Mesothelial cell of epicardium (in vitro differentiated cells): ENCODE measurements at regions not wholly inside any gene's neighbourhood (a gene's known extent, or its start where the extent isn't known, plus 50 kb on each side); places are given as distances from the start of the nearest gene placed in this dataset.

Source experiments
- DNase-seq, 2 experiments: peaks; one replicate each; pipeline ENCODE4 v3.0.0; 2021; ENCODE audit warnings: low spot score in 2 of 2; ENCODE audit not compliant: unreplicated experiment in 2 of 2
- H3K27ac Mint-ChIP-seq: 2 replicates; pipeline ENCODE4 v1.8.0; 2021; ENCODE audit warnings: mixed read lengths
- H3K27me3 Mint-ChIP-seq: 2 replicates; pipeline ENCODE4 v1.8.0; 2021; ENCODE audit warnings: low read depth, mixed read lengths
- H3K36me3 Mint-ChIP-seq: 2 replicates; pipeline ENCODE4 v1.8.0; 2021; ENCODE audit warnings: mixed read lengths
- H3K4me1 Mint-ChIP-seq: 2 replicates; pipeline ENCODE4 v1.8.0; 2021; ENCODE audit warnings: mixed read lengths
- H3K4me3 Mint-ChIP-seq: 2 replicates; pipeline ENCODE4 v1.8.0; 2021; ENCODE audit warnings: mild to moderate bottlenecking, moderate library complexity, mixed read lengths
- H3K9me3 Mint-ChIP-seq: 2 replicates; pipeline ENCODE4 v1.8.0; 2021; ENCODE audit warnings: mixed read lengths
- TF ChIP-seq, protein P1 (sequence below): fragments of 200-600 bp; sonication (generic); IDR thresholded peaks from one replicate; pipeline ENCODE4 v1.5.0; 2021; ENCODE audit warnings: antibody characterized with exemption; ENCODE audit not compliant: unreplicated experiment

DNA sequence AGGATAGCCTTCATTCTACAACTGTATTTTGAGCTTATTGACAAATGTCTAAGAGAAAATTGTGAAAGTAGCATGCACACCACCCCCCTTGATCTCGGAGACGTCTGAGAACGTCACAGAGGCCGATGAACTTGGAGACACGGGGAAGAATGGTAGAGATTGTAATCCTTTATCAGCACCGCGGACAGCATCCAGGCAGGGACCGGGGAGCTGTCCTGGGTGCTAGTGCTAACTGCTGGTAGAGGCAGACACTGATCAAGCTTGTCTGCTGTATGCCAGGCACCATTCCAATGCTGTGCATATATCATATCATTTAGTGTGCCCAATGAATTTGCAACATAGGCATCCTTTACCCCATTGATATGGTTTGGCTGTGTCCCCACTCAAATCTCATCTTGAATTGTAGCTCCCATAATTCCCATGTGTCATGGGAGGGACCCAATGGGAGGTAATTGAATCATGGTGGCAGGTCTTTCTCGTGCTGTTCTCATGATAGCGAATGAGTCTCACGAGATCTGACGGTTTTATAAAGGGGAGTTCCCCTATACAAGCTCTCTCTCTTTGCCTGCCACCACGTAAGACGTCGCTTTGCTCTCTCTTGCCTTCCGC lies 98.8 kb downstream of the LHX2 start:
- TF ChIP-seq, protein P1, sequence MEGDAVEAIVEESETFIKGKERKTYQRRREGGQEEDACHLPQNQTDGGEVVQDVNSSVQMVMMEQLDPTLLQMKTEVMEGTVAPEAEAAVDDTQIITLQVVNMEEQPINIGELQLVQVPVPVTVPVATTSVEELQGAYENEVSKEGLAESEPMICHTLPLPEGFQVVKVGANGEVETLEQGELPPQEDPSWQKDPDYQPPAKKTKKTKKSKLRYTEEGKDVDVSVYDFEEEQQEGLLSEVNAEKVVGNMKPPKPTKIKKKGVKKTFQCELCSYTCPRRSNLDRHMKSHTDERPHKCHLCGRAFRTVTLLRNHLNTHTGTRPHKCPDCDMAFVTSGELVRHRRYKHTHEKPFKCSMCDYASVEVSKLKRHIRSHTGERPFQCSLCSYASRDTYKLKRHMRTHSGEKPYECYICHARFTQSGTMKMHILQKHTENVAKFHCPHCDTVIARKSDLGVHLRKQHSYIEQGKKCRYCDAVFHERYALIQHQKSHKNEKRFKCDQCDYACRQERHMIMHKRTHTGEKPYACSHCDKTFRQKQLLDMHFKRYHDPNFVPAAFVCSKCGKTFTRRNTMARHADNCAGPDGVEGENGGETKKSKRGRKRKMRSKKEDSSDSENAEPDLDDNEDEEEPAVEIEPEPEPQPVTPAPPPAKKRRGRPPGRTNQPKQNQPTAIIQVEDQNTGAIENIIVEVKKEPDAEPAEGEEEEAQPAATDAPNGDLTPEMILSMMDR: no peak
- Mint-ChIP-seq H3K27ac (no peak overlapping the region), H3K27me3 (peaks cover 42% of the 10 kb centered on the region), H3K4me3 (no peak overlapping the region), H3K4me1 (no peaks in the 10 kb centered on the region), H3K36me3 (no peaks in the 10 kb centered on the region), H3K9me3 (no peaks in the 10 kb centered on the region)
- DNase-seq: peak; percentile 71 to 87

DNA sequence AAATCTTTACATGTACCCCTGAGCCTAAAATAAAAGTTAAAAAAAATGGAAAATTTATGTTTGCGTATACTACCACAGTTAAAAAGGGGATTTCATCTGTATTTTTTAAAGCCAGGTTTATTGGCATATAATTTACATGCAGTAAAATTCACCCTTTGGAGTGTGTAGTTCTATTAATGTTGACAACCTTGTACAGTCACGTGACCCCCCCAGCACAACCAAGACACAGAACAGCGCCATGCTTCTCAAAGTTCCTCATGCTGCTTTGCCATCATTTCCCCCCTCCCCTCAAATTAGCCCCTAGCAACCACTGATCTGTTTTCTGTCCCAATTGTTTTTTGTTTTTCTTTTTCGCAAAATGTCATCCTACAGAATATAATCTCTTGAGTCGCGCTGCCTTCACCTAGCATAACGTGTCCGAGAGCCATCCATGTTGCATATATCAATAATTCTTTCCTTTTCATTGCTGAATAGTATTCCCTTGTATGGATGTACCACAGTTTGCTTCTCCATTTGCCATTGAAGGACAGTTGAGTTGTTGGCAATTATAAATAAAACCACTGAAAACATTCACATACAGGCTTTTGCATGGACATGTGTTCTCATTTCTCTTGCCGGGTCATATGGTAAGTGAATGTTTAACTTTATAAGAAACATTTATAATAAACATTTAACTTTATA lies 105.3 kb downstream of the LHX2 start:
- H3K36me3 Mint-ChIP-seq: no peaks in the 10 kb centered on the region
- TF ChIP-seq, protein P1: no peak
- no peak overlapping the region for H3K27ac Mint-ChIP-seq
- peaks cover 6% of the 10 kb centered on the region for H3K9me3 Mint-ChIP-seq
- peaks cover 21% of the 10 kb centered on the region for H3K27me3 Mint-ChIP-seq
- no peak for DNase-seq
- no peak overlapping the region for H3K4me3 Mint-ChIP-seq
- H3K4me1 Mint-ChIP-seq: no peaks in the 10 kb centered on the region

DNA sequence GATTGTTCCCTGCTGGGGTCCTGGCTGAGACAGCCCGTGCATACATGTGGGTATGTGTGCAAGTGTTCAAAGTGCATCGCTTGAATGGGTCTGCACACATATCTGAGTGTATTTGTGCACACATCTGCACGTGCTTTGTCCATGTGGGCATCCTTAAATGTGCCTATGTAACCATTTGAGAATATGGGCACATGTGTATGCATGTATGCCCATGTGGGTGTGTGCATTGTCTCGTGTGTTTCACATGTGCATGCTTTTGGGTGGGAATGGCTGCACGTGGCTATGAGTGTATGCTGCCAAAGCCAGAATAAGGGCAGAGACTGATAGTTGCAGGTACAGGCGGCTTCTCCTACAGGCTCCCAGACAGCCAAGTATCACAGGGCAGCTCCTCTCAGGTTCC lies 107.3 kb downstream of the LHX2 start:
- Mint-ChIP-seq H3K27ac (no peak overlapping the region), H3K36me3 (no peaks in the 10 kb centered on the region), H3K27me3 (peaks cover 17% of the 10 kb centered on the region), H3K4me1 (no peaks in the 10 kb centered on the region), H3K9me3 (peaks cover 6% of the 10 kb centered on the region), H3K4me3 (no peak overlapping the region)
- TF ChIP-seq, protein P1: no peak
- no peak for DNase-seq

DNA sequence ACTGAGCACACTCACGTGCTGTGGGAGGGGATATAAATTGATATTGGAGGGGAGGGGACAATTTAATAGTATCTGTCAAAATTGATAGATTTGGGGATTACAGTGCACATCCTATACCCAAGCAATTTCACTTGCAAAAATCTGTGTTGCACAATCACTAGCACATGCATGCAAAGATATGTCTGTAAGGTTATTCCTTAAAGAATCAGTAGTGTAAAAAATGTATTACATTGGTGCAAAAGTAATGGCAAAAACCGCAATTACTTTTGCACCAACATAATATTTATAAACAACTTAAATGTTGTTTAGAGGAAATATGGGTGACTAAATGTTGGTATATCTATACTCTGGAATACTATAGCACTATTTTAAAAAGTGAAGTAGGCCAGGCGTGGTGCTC lies 108.7 kb downstream of the LHX2 start:
- Mint-ChIP-seq H3K4me3 (no peak overlapping the region), H3K9me3 (peaks cover 6% of the 10 kb centered on the region), H3K27ac (no peak overlapping the region), H3K4me1 (no peaks in the 10 kb centered on the region), H3K36me3 (no peaks in the 10 kb centered on the region), H3K27me3 (peaks cover 15% of the 10 kb centered on the region)
- no peak for DNase-seq
- TF ChIP-seq, protein P1: no peak

DNA sequence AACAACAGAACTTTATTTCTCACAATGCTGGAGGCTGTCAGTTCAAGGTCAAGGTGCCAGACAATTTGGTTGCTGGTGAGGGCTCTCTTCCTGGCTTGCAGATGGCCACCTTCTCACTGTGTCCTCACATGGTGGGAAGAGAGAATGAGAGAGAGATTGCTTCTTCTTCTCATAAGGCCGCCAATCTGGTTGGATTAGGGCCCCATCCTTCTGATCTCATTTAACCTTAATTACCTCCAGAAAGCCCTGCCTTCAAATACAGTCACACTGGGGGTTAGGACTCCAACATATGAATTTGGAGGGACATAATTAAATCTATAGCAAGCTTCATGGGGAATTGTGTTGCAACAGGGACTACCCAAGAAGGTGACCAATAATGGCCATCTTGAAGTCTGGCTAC lies 110.2 kb downstream of the LHX2 start:
- no peaks in the 10 kb centered on the region for H3K36me3 Mint-ChIP-seq
- H3K27ac Mint-ChIP-seq: no peak overlapping the region
- no peak overlapping the region for H3K4me3 Mint-ChIP-seq
- H3K27me3 Mint-ChIP-seq: peaks cover 15% of the 10 kb centered on the region
- TF ChIP-seq, protein P1: no peak
- H3K4me1 Mint-ChIP-seq: no peaks in the 10 kb centered on the region
- peaks cover 4% of the 10 kb centered on the region for H3K9me3 Mint-ChIP-seq
- no peak for DNase-seq
